Astrocyte (in vitro differentiated cells and primary cell): ENCODE measurements at regions not wholly inside any gene's neighbourhood (a gene's known extent, or its start where the extent isn't known, plus 50 kb on each side); places are given as distances from the start of the nearest gene placed in this dataset.

Experiments
- DNase-seq: peaks from one replicate; pipeline ENCODE4 v3.0.0-alpha.2; 2010; ENCODE audit warnings: low read depth
- FAIRE-seq: peaks from 2 replicates; lab custom pipeline; 2011; peaks lifted over from hg19 to GRCh38; lab: Jason Lieb, UNC
- H2AFZ ChIP-seq: 2 replicates; pipeline ENCODE4 v1.6.0; 2012; ENCODE audit warnings: low read depth, low read length, inconsistent platforms
- H3K27ac ChIP-seq: 2 replicates; pipeline ENCODE4 v1.5.1; 2011; ENCODE audit warnings: low read depth, low read length, inconsistent platforms
- H3K27me3 ChIP-seq: 2 replicates; pipeline ENCODE4 v1.6.0; 2011; ENCODE audit warnings: low read length, inconsistent platforms; ENCODE audit not compliant: insufficient read depth
- H3K36me3 ChIP-seq: 2 replicates; pipeline ENCODE4 v1.5.1; 2011; ENCODE audit warnings: low read length, inconsistent platforms; ENCODE audit not compliant: insufficient read depth
- H3K4me1 ChIP-seq: 2 replicates; pipeline ENCODE4 v1.5.1; 2011; ENCODE audit warnings: low read length, inconsistent platforms; ENCODE audit not compliant: insufficient read depth
- H3K4me2 ChIP-seq: 2 replicates; pipeline ENCODE4 v1.6.0; 2012; ENCODE audit warnings: low read length, inconsistent platforms
- H3K4me3 ChIP-seq: 2 replicates; pipeline ENCODE4 v1.5.1; 2011; ENCODE audit warnings: low read depth, mild to moderate bottlenecking, low read length, inconsistent platforms; ENCODE audit not compliant: insufficient read depth
- H3K79me2 ChIP-seq: 2 replicates; pipeline ENCODE4 v1.6.0; 2012; ENCODE audit warnings: mild to moderate bottlenecking, low read length, inconsistent platforms; ENCODE audit not compliant: insufficient read depth
- H3K9ac ChIP-seq: 2 replicates; pipeline ENCODE4 v1.6.0; 2012; ENCODE audit warnings: mild to moderate bottlenecking, low read length, inconsistent platforms
- H3K9me3 ChIP-seq: 2 replicates; pipeline ENCODE4 v1.5.1; 2012; ENCODE audit warnings: low read depth, mild to moderate bottlenecking, low read length, inconsistent platforms; ENCODE audit not compliant: insufficient read depth
- H4K20me1 ChIP-seq: 2 replicates; pipeline ENCODE4 v1.6.0; 2012; ENCODE audit warnings: low read length, inconsistent platforms; ENCODE audit not compliant: insufficient read depth
- H3K27ac Mint-ChIP-seq: one replicate; pipeline ENCODE4 v1.8.0; 2021; ENCODE audit warnings: mild to moderate bottlenecking, mixed read lengths; ENCODE audit not compliant: unreplicated experiment
- H3K27me3 Mint-ChIP-seq: one replicate; pipeline ENCODE4 v1.8.0; 2021; ENCODE audit warnings: low read depth, mixed read lengths; ENCODE audit not compliant: unreplicated experiment
- H3K36me3 Mint-ChIP-seq: one replicate; pipeline ENCODE4 v1.8.0; 2021; ENCODE audit warnings: low read depth, mixed read lengths; ENCODE audit not compliant: unreplicated experiment
- H3K4me1 Mint-ChIP-seq: one replicate; pipeline ENCODE4 v1.8.0; 2021; ENCODE audit warnings: low read depth, mixed read lengths; ENCODE audit not compliant: unreplicated experiment
- H3K4me3 Mint-ChIP-seq: one replicate; pipeline ENCODE4 v1.8.0; 2021; ENCODE audit warnings: mild to moderate bottlenecking, moderate library complexity, mixed read lengths; ENCODE audit not compliant: unreplicated experiment
- H3K9me3 Mint-ChIP-seq: one replicate; pipeline ENCODE4 v1.8.0; 2021; ENCODE audit warnings: mild to moderate bottlenecking, mixed read lengths; ENCODE audit not compliant: unreplicated experiment
- EZH2 ChIP-seq: IDR thresholded peaks from 2 replicates; pipeline ENCODE4 v1.6.1; 2012; ENCODE audit warnings: mild to moderate bottlenecking, low read length, inconsistent platforms; ENCODE audit not compliant: insufficient read depth
- TF ChIP-seq, protein P1 (sequence below): IDR thresholded peaks from 2 replicates; pipeline ENCODE4 v1.5.1; 2011; ENCODE audit warnings: low read depth, mild to moderate bottlenecking, inconsistent platforms, low read length, moderate library complexity; ENCODE audit not compliant: insufficient read depth

DNA sequence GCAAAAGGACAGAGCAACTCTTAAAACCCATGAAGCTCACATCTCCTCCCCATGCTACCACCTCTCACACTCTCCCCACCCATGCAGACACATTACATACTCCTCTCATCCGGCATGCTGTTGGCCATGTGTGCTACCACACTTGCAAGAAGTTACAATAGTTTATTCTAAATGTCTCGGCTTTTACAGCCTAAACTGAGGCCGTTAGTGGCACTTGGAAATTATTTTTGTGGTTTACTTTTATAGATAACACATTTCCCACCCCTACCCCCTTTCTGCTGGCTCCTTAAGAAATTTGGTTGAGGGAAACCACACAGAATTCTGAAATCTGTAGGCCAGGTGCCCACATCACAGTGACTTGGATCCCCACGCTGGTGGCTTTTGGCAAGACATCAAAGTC lies 141.1 kb upstream of the HHIP start:
- H3K27ac ChIP-seq = no peak overlapping the region
- H3K27ac Mint-ChIP-seq = no peak overlapping the region
- FAIRE-seq (no peak), DNase-seq (peak; percentile 31)
- H3K4me3 ChIP-seq = no peak overlapping the region
- no peak overlapping the region for H2AFZ ChIP-seq
- no peaks in the 10 kb centered on the region for H3K79me2 ChIP-seq
- no peaks in the 10 kb centered on the region for H3K9me3 Mint-ChIP-seq
- TF ChIP-seq EZH2 = no peak
- TF ChIP-seq, protein P1, sequence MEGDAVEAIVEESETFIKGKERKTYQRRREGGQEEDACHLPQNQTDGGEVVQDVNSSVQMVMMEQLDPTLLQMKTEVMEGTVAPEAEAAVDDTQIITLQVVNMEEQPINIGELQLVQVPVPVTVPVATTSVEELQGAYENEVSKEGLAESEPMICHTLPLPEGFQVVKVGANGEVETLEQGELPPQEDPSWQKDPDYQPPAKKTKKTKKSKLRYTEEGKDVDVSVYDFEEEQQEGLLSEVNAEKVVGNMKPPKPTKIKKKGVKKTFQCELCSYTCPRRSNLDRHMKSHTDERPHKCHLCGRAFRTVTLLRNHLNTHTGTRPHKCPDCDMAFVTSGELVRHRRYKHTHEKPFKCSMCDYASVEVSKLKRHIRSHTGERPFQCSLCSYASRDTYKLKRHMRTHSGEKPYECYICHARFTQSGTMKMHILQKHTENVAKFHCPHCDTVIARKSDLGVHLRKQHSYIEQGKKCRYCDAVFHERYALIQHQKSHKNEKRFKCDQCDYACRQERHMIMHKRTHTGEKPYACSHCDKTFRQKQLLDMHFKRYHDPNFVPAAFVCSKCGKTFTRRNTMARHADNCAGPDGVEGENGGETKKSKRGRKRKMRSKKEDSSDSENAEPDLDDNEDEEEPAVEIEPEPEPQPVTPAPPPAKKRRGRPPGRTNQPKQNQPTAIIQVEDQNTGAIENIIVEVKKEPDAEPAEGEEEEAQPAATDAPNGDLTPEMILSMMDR = no peak
- H3K4me3 Mint-ChIP-seq = no peak overlapping the region
- H3K9me3 ChIP-seq = no peaks in the 10 kb centered on the region
- no peaks in the 10 kb centered on the region for H4K20me1 ChIP-seq
- H3K36me3 Mint-ChIP-seq = no peaks in the 10 kb centered on the region
- no peaks in the 10 kb centered on the region for H3K36me3 ChIP-seq
- H3K27me3 ChIP-seq = no peaks in the 10 kb centered on the region
- H3K9ac ChIP-seq = no peak overlapping the region
- peaks cover 4% of the 10 kb centered on the region for H3K4me1 Mint-ChIP-seq
- H3K4me1 ChIP-seq = no peaks in the 10 kb centered on the region
- H3K27me3 Mint-ChIP-seq = no peaks in the 10 kb centered on the region
- no peak overlapping the region for H3K4me2 ChIP-seq

DNA sequence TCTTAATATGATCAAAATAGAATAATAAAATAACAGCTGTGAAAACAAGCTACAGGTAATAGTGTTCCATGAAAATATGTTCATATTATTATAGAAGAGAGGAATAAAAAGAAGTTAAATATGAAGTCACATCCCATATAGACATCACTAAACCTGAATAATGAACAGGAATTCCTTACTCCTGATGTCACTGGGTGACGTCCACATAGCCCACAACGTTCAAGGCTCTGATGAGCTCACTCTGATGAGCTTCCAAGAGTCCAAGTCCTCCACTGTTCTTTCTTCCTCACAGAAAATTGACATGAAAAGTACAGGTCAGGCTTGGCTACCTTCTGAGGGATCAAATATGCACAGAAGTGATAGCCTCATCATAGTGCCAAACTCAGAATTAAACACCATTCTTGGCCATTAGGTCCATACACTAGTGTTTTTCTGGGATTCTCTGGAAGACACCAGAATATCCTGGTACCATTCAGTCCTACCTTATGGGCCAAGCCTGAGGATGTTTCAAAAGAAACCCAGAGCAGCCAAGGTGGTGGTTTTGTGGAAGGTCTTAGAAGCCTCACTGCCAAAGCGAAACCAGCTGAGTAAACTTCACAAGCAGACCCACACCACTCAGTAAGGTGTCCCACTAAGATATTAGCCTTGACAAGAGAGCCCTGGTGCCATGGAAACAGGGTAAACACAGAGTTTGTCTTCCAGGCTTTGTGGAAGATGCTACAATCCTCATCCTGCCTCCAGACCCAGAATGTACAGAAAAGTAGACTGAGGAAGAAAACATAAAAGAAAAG lies 138.4 kb upstream of the HHIP start:
- Histone ChIP-seq H2AFZ (no peak overlapping the region), H3K27me3 (no peaks in the 10 kb centered on the region), H3K36me3 (no peaks in the 10 kb centered on the region), H3K4me3 (no peak overlapping the region), H3K4me1 (no peaks in the 10 kb centered on the region), H3K9ac (no peak overlapping the region), H3K4me2 (no peak overlapping the region), H3K27ac (no peak overlapping the region), H3K79me2 (no peaks in the 10 kb centered on the region), H3K9me3 (no peaks in the 10 kb centered on the region), H4K20me1 (no peaks in the 10 kb centered on the region)
- H3K27ac Mint-ChIP-seq = no peak overlapping the region
- no peaks in the 10 kb centered on the region for H3K9me3 Mint-ChIP-seq
- peak; percentile 33 for DNase-seq
- no peaks in the 10 kb centered on the region for H3K36me3 Mint-ChIP-seq
- no peak for TF ChIP-seq EZH2
- TF ChIP-seq, protein P1 = no peak
- no peaks in the 10 kb centered on the region for H3K4me1 Mint-ChIP-seq
- FAIRE-seq = no peak
- H3K27me3 Mint-ChIP-seq = no peaks in the 10 kb centered on the region
- H3K4me3 Mint-ChIP-seq = no peak overlapping the region
